ENCODE measurements at regions not wholly inside any gene's neighbourhood (a gene's known extent, or its start where the extent isn't known, plus 50 kb on each side); places are given as distances from the start of the nearest gene placed in this dataset.
"Not testable (repeated sequence)": the region's sequence is repeated elsewhere in the genome, so short reads cannot be mapped to it uniquely, and the experiment has no call there.

GRCh38 chrX:7372825-7373525, 225.0 kb upstream of the PUDP start:
- FAIRE-seq: no peak

- FAIRE-seq: no peak
Measured at GRCh38 chrX:7362111-7362510, 214.2 kb upstream of the PUDP start.

GRCh38 chrX:7351926-7352325, 204.0 kb upstream of the PUDP start:
- FAIRE-seq: no peak

- no peak for FAIRE-seq
Measured at GRCh38 chrX:7347465-7347864, 199.5 kb upstream of the PUDP start.

GRCh38 chrX:7346021-7346420, 198.1 kb upstream of the PUDP start:
- FAIRE-seq: no peak

GRCh38 chrX:7343181-7343580, 195.2 kb upstream of the PUDP start:
- FAIRE-seq: no peak

- not testable (repeated sequence) for FAIRE-seq
Measured at GRCh38 chrX:7335816-7336362, 187.9 kb upstream of the PUDP start.

GRCh38 chrX:7334253-7334935, 186.4 kb upstream of the PUDP start:
- no peak for FAIRE-seq

- FAIRE-seq: no peak
Measured at GRCh38 chrX:7330971-7331746, 183.2 kb upstream of the PUDP start.

- FAIRE-seq: no peak
Measured at GRCh38 chrX:7330556-7330955, 182.6 kb upstream of the PUDP start.

GRCh38 chrX:7318661-7319060, 170.7 kb upstream of the PUDP start:
- no peak for FAIRE-seq

GRCh38 chrX:7318241-7318640, 170.3 kb upstream of the PUDP start:
- no peak for FAIRE-seq

GRCh38 chrX:7316887-7317286, 168.9 kb upstream of the PUDP start:
- no peak for FAIRE-seq

GRCh38 chrX:7316280-7316679, 168.3 kb upstream of the PUDP start:
- no peak for FAIRE-seq

- no peak for FAIRE-seq
Measured at GRCh38 chrX:7314425-7314824, 166.5 kb upstream of the PUDP start.

- no peak for FAIRE-seq
Measured at GRCh38 chrX:7307720-7308119, 159.8 kb upstream of the PUDP start.

GRCh38 chrX:7294483-7294882, 146.5 kb upstream of the PUDP start:
- no peak for FAIRE-seq

- FAIRE-seq: no peak
Measured at GRCh38 chrX:7286168-7286837, 138.3 kb upstream of the PUDP start.

- no peak for FAIRE-seq
Measured at GRCh38 chrX:7285765-7286164, 137.8 kb upstream of the PUDP start.

- no peak for FAIRE-seq
Measured at GRCh38 chrX:7283741-7284140, 135.8 kb upstream of the PUDP start.

- no peak for FAIRE-seq
Measured at GRCh38 chrX:7280520-7280919, 132.6 kb upstream of the PUDP start.

GRCh38 chrX:7272346-7272745, 124.4 kb upstream of the PUDP start:
- FAIRE-seq: no peak

GRCh38 chrX:7270933-7271332, 123.0 kb upstream of the PUDP start:
- FAIRE-seq: no peak
